ENCODE measurements at regions not wholly inside any gene's neighbourhood (a gene's known extent, or its start where the extent isn't known, plus 50 kb on each side); places are given as distances from the start of the nearest gene placed in this dataset.

- TF ChIP-seq NFIC (IDR thresholded peaks at IDR 0.05) (no peak), CEBPB (IDR thresholded peaks at IDR 0.05) (no peak), REST (IDR thresholded peaks at IDR 0.05; ENCODE audit: low read depth) (no peak), CREB1 (IDR thresholded peaks at IDR 0.05; ENCODE audit: low read depth) (no peak), TAF1 (IDR thresholded peaks at IDR 0.05; ENCODE audit: low read depth) (no peak), YY1 (IDR thresholded peaks at IDR 0.05; ENCODE audit: low read depth) (no peak), TEAD4 (IDR thresholded peaks at IDR 0.05) (no peak), RAD21 (IDR thresholded peaks at IDR 0.05; ENCODE audit: low read depth) (no peak), ZBTB7A (IDR thresholded peaks at IDR 0.05; ENCODE audit: low read depth) (no peak), EGR1 (IDR thresholded peaks at IDR 0.05) (no peak), FOXM1 (IDR thresholded peaks at IDR 0.05; ENCODE audit: borderline replicate concordance, low read depth) (no peak), EP300 (IDR thresholded peaks at IDR 0.05; ENCODE audit: borderline replicate concordance) (no peak), TCF12 (IDR thresholded peaks at IDR 0.05; ENCODE audit: low read depth) (no peak)
- TF ChIP-seq, protein P1, sequence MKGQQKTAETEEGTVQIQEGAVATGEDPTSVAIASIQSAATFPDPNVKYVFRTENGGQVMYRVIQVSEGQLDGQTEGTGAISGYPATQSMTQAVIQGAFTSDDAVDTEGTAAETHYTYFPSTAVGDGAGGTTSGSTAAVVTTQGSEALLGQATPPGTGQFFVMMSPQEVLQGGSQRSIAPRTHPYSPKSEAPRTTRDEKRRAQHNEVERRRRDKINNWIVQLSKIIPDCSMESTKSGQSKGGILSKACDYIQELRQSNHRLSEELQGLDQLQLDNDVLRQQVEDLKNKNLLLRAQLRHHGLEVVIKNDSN (IDR thresholded peaks at IDR 0.05): no peak
- TF ChIP-seq, protein P2, sequence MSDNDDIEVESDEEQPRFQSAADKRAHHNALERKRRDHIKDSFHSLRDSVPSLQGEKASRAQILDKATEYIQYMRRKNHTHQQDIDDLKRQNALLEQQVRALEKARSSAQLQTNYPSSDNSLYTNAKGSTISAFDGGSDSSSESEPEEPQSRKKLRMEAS (IDR thresholded peaks at IDR 0.05): no peak
These were observed 539.8 kb upstream of the CELF2 start for GRCh38 chr10:10477844-10478243.

GRCh38 chr10:10479465-10479864 is 538.2 kb upstream of the CELF2 start:
- TF ChIP-seq FOXM1 (IDR thresholded peaks at IDR 0.05; ENCODE audit: borderline replicate concordance, low read depth): no peak
- no peak for TF ChIP-seq TAF1 (IDR thresholded peaks at IDR 0.05; ENCODE audit: low read depth)
- no peak for TF ChIP-seq CEBPB (IDR thresholded peaks at IDR 0.05)
- TF ChIP-seq, protein P1 (IDR thresholded peaks at IDR 0.05): no peak
- no peak for TF ChIP-seq CREB1 (IDR thresholded peaks at IDR 0.05; ENCODE audit: low read depth)
- no peak for TF ChIP-seq REST (IDR thresholded peaks at IDR 0.05; ENCODE audit: low read depth)
- no peak for TF ChIP-seq NFIC (IDR thresholded peaks at IDR 0.05)
- TF ChIP-seq TEAD4 (IDR thresholded peaks at IDR 0.05): no peak
- no peak for TF ChIP-seq TCF12 (IDR thresholded peaks at IDR 0.05; ENCODE audit: low read depth)

- TF ChIP-seq, protein P1 (IDR thresholded peaks at IDR 0.05): no peak
- TF ChIP-seq FOXM1 (IDR thresholded peaks at IDR 0.05; ENCODE audit: borderline replicate concordance, low read depth) (no peak), EP300 (IDR thresholded peaks at IDR 0.05; ENCODE audit: borderline replicate concordance) (no peak), REST (IDR thresholded peaks at IDR 0.05; ENCODE audit: low read depth) (no peak), TEAD4 (IDR thresholded peaks at IDR 0.05) (no peak), YY1 (IDR thresholded peaks at IDR 0.05; ENCODE audit: low read depth) (no peak), ZBTB7A (IDR thresholded peaks at IDR 0.05; ENCODE audit: low read depth) (no peak), EGR1 (IDR thresholded peaks at IDR 0.05) (no peak), TAF1 (IDR thresholded peaks at IDR 0.05; ENCODE audit: low read depth) (no peak), NFIC (IDR thresholded peaks at IDR 0.05) (no peak), CEBPB (IDR thresholded peaks at IDR 0.05) (no peak), CREB1 (IDR thresholded peaks at IDR 0.05; ENCODE audit: low read depth) (no peak), TCF12 (IDR thresholded peaks at IDR 0.05; ENCODE audit: low read depth) (no peak), RAD21 (IDR thresholded peaks at IDR 0.05; ENCODE audit: low read depth) (no peak)
- TF ChIP-seq, protein P2 (IDR thresholded peaks at IDR 0.05): no peak
These were observed 535.1 kb upstream of the CELF2 start for GRCh38 chr10:10482613-10483012.

GRCh38 chr10:10489076-10489475 is 528.6 kb upstream of the CELF2 start:
- TF ChIP-seq NFIC (IDR thresholded peaks at IDR 0.05): no peak
- no peak for TF ChIP-seq CREB1 (IDR thresholded peaks at IDR 0.05; ENCODE audit: low read depth)
- TF ChIP-seq REST (IDR thresholded peaks at IDR 0.05; ENCODE audit: low read depth): no peak
- no peak for TF ChIP-seq TCF12 (IDR thresholded peaks at IDR 0.05; ENCODE audit: low read depth)
- no peak for TF ChIP-seq TEAD4 (IDR thresholded peaks at IDR 0.05)
- TF ChIP-seq CEBPB (IDR thresholded peaks at IDR 0.05): no peak
- TF ChIP-seq YY1 (IDR thresholded peaks at IDR 0.05; ENCODE audit: low read depth): no peak
- TF ChIP-seq FOXM1 (IDR thresholded peaks at IDR 0.05; ENCODE audit: borderline replicate concordance, low read depth): no peak
- no peak for TF ChIP-seq ZBTB7A (IDR thresholded peaks at IDR 0.05; ENCODE audit: low read depth)
- no peak for TF ChIP-seq EGR1 (IDR thresholded peaks at IDR 0.05)
- TF ChIP-seq RAD21 (IDR thresholded peaks at IDR 0.05; ENCODE audit: low read depth): no peak
